HL-60 (cell line): ENCODE measurements at regions not wholly inside any gene's neighbourhood (a gene's known extent, or its start where the extent isn't known, plus 50 kb on each side); places are given as distances from the start of the nearest gene placed in this dataset.
A peak's percentile ranks its signal among the peaks of the same experiment; 100 is the strongest.

Experiments used
- DNase-seq, 2 experiments: peaks; one replicate each; pipeline ENCODE4 v3.0.0-alpha.2; 2010 to 2020; ENCODE audit warnings: low read depth in 1 of 2, low spot score in 1 of 2
- H3K27ac ChIP-seq: fragments of 250-450 bp; sonication (Bioruptor Pico); replicated peaks from 2 replicates; pipeline ENCODE4 v1.5.1; 2020; ENCODE audit warnings: mild to moderate bottlenecking, moderate library complexity
- H3K27me3 ChIP-seq: fragments of 250-450 bp; sonication (Bioruptor Pico); 2 replicates; pipeline ENCODE4 v1.5.1; 2021; ENCODE audit warnings: mild to moderate bottlenecking, moderate library complexity; ENCODE audit not compliant: insufficient read depth, poor library complexity, severe bottlenecking
- H3K4me3 ChIP-seq: replicated peaks from 2 replicates; pipeline ENCODE4 v1.5.1; 2011; ENCODE audit warnings: mild to moderate bottlenecking, control low read depth, low read length; ENCODE audit not compliant: insufficient read depth
- CTCF ChIP-seq: IDR thresholded peaks from one replicate; pipeline ENCODE4 v1.5.1; 2011; ENCODE audit warnings: low read length, control low read depth, inconsistent platforms; ENCODE audit not compliant: insufficient read depth
- GABPA ChIP-seq: IDR thresholded peaks from 2 replicates; pipeline ENCODE4 v1.6.1; 2012; ENCODE audit warnings: low read depth
- POLR2AphosphoS5 ChIP-seq: IDR thresholded peaks from 2 replicates; pipeline ENCODE4 v1.6.1; 2012; ENCODE audit warnings: low read depth
- SPI1 ChIP-seq: IDR thresholded peaks from 2 replicates; pipeline ENCODE4 v1.6.1; 2012; ENCODE audit warnings: low read depth, mild to moderate bottlenecking, borderline replicate concordance
- TF ChIP-seq, protein P1 (sequence below): IDR thresholded peaks from 2 replicates; pipeline ENCODE4 v1.6.1; 2012; ENCODE audit warnings: low read depth; ENCODE audit not compliant: insufficient replicate concordance

DNA sequence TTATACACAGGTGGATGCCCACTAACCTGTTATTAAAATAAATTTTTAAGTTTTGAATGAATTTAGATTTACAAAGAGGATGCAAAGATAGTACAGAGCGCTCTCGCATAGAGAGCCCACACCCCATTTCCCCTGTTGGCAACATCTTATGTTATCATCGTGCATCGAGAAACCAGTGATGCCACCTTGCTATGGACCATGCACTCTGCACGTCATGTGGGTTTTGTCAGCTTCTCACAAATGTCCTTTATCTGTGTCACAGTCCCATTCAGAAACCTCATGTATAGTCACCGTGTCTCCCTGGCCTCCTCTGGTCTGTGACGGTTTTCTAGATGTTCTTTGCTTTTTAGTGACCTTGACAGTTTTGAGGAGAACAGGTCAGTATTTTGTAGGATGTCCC, 60.0 kb downstream of the ING1 start:
- no peak for DNase-seq
- H3K27ac ChIP-seq: no peak overlapping the region
- TF ChIP-seq, protein P1, sequence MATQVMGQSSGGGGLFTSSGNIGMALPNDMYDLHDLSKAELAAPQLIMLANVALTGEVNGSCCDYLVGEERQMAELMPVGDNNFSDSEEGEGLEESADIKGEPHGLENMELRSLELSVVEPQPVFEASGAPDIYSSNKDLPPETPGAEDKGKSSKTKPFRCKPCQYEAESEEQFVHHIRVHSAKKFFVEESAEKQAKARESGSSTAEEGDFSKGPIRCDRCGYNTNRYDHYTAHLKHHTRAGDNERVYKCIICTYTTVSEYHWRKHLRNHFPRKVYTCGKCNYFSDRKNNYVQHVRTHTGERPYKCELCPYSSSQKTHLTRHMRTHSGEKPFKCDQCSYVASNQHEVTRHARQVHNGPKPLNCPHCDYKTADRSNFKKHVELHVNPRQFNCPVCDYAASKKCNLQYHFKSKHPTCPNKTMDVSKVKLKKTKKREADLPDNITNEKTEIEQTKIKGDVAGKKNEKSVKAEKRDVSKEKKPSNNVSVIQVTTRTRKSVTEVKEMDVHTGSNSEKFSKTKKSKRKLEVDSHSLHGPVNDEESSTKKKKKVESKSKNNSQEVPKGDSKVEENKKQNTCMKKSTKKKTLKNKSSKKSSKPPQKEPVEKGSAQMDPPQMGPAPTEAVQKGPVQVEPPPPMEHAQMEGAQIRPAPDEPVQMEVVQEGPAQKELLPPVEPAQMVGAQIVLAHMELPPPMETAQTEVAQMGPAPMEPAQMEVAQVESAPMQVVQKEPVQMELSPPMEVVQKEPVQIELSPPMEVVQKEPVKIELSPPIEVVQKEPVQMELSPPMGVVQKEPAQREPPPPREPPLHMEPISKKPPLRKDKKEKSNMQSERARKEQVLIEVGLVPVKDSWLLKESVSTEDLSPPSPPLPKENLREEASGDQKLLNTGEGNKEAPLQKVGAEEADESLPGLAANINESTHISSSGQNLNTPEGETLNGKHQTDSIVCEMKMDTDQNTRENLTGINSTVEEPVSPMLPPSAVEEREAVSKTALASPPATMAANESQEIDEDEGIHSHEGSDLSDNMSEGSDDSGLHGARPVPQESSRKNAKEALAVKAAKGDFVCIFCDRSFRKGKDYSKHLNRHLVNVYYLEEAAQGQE: no peak
- TF ChIP-seq POLR2AphosphoS5 (no peak), CTCF (no peak), GABPA (no peak), SPI1 (no peak)

GRCh38 chr13:110774051-110774450, 60.6 kb downstream of the ING1 start:
- H3K27ac ChIP-seq: no peak overlapping the region
- no peak for DNase-seq
- no peaks in the 10 kb centered on the region for H3K27me3 ChIP-seq
- no peak overlapping the region for H3K4me3 ChIP-seq
- TF ChIP-seq CTCF: no peak
- TF ChIP-seq SPI1: no peak

More for the DNA sequence above, 60.0 kb downstream of the ING1 start:
- Histone ChIP-seq H3K4me3 (no peak overlapping the region), H3K27me3 (no peaks in the 10 kb centered on the region)

- no peak for DNase-seq
- Histone ChIP-seq H3K27me3 (no peaks in the 10 kb centered on the region), H3K4me3 (no peak overlapping the region), H3K27ac (no peak overlapping the region)
- TF ChIP-seq CTCF: no peak
- no peak for TF ChIP-seq SPI1
- TF ChIP-seq POLR2AphosphoS5: no peak
- TF ChIP-seq, protein P1: no peak
- no peak for TF ChIP-seq GABPA
These were observed 61.0 kb downstream of the ING1 start for GRCh38 chr13:110774490-110774889.

DNA sequence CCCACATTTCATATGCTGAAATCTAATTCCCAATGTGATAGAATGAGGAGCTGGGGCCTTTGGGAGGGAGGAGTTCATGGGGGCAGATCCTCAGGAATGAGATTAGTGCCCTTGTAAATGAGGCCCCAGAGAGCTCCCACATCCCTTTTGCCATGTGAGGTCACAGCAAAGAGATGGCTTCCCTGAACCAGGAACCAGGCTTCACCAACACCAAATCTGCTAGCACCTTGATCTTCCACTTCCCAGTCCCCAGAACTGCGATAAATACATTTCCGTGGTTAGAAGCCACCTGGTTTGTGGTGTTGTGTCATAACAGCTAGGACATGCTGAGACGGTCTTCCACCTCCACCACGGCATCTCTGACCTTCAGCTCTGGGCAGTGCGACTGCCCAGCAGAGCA, 62.1 kb downstream of the ING1 start:
- Histone ChIP-seq H3K27ac (no peak overlapping the region), H3K27me3 (no peaks in the 10 kb centered on the region), H3K4me3 (no peak overlapping the region)
- peak in 1 of 2 experiments; percentile 3 for DNase-seq
- TF ChIP-seq GABPA (no peak), SPI1 (no peak), POLR2AphosphoS5 (no peak)
